HG02973 (cell line): ENCODE measurements at regions not wholly inside any gene's neighbourhood (a gene's known extent, or its start where the extent isn't known, plus 50 kb on each side); places are given as distances from the start of the nearest gene placed in this dataset.

ENCODE experiments used
- ATAC-seq: cut with Tn5 transposase; IDR thresholded peaks from one replicate; pipeline ENCODE4 v1.9.1; 2021; ENCODE audit warnings: moderate library complexity; ENCODE audit not compliant: unreplicated experiment

DNA sequence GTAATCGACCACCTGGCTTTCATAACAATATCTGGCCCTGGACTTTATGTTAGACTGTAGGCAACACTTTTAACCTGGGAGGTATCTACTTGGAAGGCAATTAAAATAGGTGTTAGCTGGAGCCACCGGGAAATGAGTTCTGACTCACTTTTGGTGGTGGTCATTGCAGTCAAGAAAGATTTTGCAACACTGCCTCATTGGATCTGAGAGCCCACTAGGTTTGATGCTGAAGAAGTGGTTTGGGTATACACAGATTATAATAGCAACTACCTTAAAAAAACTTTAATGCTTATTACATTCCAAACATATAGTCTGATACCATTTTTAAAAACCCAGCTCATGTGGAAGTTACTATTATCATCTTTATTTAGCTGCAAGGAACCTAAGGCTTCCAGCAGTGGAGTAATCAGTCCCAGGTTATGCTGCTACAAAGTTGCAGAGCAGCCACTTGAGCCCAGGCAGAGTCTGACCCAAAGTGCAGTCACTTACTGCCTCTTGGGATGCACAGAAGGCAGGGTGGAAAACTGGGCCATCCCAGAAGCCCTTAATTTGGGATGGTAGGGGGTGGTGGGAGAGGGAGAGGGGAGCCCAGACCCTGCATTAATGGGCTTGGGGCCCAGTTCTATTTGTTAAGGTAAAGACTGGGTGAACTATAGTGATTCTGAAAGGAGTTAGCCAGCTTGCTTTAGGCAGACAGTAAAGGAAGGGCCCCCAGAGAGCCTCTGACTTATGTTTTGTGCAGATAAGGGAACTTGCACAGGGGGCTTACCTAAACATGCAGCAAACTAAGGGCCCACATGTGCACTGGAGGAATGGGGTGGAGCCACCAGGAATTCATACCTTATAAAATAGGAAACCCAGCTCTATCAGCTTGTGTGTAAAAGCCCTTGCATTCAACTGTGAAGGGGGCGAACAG lies 149.4 kb downstream of the SNX19 start:
- no peak for ATAC-seq

DNA sequence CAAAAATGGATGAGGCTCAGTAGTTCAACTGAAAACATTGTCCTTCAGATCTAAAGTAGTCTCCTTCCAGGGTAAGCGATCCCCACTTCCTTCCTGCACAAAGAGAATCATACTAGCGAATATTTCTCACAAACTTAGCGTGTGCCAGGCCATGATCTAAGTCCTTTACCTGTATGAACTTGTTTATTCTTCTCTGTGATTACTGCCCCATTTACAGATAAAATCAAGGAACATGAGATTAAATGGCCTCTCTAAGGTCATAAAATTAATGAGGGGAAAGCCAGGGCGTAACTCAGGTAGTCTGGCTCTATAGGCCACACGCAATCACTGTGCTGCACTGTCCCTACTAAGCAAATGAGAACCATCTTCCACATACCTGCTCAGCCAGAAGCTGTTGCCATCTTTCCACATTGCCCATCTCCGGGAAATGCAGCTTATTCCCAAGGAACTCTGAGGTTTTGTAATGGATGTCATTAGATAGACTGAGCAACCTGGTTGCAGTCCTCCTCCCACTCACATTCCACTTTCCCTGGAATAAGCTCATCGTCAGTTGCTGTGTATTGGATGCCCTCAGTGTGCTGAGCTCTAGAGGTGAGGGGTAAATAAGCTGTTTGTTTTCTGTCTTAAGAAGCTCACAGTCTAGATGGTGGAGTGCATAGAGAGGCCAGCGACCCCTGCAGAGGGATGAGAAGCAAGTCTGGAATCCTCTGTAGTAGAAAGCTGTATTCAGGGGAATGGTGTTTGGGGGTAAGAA lies 146.3 kb downstream of the SNX19 start:
- no peak for ATAC-seq

DNA sequence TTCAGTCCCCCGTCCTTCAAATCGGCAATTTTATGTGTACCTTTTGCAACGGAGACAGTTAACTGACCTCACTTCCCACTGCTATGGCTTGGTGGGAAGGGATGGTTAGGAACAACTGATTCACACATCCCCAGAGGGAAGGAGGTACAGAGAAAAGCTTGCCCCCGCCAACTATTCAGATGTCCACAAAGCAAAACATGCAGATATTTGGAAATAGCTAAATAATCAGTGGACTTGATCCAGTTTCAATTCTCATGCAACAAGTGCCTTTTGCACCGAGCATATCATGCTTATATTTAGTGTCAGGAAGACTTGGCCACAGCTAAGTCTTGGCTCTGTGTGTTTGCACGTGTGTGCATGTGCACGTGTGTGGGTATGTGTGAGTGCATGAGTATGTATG lies 144.6 kb downstream of the SNX19 start:
- ATAC-seq = no peak

DNA sequence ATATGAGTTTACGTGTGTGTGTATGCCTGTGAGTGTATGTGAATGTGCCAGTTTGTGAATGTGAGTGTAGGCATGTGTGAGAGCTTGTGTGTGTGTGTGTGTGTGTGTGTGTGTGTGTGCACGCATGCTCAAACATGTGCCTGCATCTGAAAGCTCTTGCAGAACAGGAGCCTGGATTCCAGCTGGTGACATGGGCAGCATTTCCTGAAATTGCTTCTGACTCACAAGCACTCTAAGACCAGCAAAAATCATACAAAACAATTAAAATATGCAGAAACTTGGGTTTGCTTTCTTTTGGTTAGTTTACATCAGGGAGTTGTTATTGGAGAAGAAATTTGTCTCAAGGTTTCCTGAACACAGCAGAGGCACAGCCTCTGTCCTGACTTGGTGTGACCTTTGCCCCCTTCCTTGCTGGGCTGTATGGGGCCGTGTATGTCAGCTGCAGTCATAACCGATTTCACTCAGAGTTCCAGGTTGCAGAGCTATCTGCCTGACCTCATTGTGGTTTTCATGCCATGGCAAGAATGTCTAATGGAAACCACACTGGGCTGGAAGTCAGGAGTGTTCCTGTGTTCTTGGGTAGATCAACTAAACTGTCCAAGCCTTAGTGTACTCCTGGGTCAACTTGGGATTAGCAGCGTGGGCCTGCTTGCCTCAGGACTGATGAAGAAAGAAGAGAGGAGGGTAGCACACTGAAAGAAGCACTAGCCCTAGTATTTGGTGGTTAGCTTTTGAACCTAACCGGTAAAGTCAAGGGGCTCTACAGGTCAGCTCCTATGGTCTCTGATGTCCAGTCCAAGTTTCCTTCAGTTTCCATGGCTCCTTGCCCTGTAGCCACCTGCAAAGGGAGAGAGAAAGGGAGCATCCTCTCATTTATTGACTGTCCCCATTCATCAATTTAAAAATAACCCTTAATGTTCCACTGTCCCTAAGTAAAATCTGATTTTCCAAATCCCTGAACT lies 143.7 kb downstream of the SNX19 start:
- no peak for ATAC-seq

DNA sequence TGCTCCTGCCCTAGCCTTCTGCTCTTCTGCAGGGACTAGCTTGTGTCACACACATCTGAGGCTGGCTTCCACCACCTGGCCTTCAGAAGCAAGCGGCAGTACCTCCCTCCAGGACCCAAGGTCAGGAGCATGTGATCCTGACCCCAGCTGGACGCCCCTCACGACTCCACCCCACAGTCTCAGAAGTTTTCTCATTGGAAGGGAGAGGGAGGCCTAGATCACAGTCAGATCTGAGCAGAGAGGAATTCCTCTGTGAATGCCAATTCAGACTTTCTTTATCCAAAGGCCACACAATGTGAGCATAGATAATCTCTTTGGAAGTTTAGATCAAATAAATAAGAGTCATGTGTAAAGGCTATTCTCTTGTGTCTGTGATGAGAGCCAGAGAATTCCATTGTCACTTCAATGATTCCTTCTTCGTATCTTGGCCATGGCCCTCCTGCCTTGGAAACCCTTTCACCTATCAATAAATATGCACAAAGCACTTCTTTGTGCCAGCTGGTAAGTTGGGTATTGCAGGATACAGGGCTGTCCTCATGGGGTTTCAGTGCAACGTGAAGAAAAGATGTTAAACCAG lies 142.9 kb downstream of the SNX19 start:
- no peak for ATAC-seq

DNA sequence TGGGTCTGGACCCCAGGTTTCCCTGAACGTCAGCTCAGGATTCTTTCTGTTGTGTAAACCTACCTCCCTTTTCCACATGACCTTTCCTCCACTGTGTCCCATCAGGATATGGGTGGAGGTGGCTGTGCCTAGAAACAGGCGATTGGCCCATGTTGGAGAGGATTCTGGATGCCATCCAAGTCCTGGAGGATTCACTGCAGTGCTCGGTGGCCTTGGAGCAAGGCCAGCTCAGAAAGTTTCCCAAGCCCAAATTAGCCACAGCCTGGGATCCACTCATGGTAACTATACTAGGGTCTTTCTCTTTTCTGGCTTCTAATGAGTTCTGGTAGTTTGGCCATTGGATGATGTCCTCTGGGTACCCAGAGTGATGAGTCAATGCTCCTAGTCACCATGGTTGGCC lies 141.6 kb downstream of the SNX19 start:
- no peak for ATAC-seq

DNA sequence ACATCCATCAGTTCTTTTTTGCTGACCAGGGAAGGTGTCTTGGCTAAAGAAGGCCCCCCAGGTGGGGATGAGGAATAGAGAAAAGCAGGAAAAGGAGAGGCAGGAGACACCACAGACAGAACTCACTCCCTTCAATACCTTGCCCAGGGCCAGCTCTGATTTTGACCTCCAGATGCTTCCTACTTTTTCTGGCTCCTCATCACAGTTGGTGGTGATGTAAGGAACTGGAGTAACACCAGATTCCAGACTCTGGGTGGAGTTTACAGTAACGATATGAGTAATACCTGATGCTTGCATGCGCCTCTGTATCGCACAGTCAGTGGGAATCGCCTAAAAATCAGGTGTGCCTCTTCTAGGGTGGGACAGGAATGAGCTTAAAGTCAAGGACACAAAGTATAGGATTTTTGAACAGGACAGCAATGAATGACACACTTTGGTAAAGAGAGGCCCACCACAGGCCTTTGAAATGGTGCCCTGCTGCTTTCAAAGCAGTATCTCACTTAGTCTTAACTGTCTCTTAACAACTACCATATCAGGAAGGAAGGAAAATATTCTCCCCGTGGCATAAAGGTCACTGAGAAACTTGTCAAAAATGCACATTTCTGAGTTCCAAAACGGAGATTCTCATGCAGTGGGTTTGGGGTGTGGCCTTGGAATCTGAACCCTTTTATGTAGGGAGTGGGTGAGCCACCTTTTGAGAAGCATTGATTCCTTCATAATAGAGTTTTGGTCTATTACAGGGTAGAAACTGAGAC lies 140.8 kb downstream of the SNX19 start:
- no peak for ATAC-seq

DNA sequence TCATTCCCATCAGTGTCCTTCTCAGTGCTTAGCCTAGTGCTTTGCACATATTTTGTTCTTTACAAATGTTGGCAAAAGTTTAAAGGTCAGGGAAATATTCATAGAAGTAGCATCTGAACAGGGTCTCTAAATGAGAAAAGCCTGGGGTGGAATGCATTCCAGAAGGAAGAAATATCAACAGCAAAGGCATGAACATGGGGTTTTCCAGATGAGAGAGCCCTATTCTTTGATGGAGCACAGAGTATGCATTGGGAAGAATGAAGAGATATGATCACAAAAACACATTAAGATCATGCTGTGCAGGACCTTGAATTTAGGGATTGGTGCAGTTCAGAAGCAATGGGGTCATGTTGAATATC lies 140.2 kb downstream of the SNX19 start:
- ATAC-seq = no peak

DNA sequence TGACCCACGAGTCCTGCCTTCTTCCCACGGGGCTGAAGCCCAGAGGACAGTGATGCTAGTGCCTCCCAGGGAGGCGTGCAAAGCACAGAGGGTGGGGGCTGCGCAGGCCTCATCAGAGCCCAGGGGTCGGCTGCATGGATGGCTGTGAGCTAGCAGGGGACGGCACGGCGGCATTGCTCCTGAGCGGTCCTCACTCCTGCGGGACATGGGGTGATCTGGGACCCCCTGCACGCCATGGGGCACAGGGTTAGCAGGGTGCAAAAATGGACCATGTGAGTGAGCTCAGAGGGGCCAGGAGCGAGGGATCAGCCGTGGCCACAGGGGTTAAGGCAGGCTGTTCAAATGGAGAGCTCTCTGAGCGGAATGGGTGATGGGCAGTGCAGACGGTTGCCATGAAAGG lies 138.3 kb downstream of the SNX19 start:
- ATAC-seq = no peak

DNA sequence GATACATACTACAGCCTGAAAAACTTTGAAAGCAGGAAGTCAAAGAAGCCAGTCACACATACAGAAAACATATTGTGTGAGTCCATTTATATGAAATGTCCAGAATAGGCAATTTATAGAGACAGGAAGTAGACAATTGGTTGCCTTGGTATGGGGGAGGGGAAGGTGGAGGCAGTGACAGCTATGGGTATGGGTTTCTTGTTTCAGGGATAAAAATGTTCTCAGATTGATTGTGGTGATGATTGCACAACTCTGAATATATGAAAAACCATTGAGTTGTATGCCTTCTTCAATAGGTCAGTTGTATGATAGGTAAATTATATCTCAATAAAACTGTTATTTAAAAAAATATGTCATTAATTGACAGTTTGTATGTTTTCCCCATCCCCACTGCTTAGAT lies 137.6 kb downstream of the SNX19 start:
- ATAC-seq = no peak

DNA sequence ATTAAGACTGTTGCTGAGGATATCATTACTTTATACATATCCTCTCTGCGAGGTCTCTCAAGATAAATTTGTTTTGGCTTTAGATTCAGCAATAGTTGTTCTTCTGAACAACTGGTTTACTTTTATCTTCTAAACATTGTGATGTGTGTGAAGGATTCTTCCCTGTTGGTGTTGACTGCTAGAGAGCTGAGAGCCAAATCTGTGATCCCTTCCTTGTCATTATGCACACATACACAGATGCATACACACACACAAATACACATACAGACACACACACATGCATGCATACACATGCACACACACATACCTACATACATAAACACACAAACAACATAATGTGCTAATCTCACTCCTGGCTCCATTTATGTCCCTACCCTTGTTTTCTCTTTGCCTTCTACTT lies 137.0 kb downstream of the SNX19 start:
- ATAC-seq = no peak

DNA sequence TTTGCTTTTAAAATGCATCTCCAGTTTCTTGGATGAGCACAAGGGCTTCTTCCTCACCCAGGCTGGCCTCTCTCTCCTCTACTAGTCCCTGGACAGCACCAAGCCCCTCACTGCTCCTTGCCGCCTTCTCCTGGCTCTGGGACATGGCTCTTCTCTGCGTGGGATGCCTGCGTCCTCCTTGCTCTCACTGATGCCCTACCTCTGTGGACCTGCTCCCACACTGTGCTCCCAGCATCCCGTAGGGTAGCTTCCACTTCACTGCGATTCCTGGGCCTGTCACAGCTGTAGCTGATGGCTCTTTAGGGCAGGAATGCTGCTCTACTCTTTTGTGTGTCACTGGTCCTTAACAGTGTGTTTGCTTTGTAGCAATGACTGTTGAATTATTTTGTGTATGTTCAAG lies 136.3 kb downstream of the SNX19 start:
- ATAC-seq = no peak

DNA sequence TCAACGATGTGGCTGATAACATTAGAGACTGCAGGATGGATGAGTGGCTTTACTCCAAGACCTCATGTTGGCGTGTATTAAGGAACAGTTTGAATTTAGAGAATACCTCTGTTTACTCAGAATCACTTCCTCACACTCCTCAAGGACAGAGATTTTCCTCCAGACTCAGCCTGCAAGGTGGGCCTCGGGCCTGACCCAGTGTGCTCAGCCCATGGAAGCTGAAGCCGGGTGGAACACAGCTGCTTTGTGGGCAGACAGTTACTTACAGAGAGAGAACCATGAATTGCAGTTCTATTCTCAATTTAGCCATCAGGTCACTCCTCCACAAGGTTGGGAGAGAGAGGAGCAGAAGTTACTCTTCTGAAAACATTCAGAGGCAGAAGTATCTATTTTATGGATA lies 135.8 kb downstream of the SNX19 start:
- no peak for ATAC-seq

DNA sequence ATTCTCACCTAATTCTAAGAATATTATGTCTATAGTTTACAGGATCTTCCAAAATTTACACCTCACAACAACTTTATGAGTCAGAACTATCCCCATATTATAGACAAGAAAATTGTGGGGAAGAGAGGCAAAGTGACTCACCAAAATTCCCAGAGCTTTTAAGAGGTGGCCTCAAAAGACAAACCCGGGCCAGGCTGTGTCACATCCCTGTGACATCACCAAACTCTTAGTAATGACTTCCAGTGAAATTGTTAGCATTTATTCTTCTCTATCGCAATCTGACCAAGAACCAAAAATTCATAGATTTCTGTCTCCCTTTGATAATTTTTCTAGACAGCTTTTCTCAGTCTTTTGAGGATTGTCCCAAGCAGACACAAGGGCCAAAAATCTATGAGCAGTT lies 134.3 kb downstream of the SNX19 start:
- no peak for ATAC-seq

DNA sequence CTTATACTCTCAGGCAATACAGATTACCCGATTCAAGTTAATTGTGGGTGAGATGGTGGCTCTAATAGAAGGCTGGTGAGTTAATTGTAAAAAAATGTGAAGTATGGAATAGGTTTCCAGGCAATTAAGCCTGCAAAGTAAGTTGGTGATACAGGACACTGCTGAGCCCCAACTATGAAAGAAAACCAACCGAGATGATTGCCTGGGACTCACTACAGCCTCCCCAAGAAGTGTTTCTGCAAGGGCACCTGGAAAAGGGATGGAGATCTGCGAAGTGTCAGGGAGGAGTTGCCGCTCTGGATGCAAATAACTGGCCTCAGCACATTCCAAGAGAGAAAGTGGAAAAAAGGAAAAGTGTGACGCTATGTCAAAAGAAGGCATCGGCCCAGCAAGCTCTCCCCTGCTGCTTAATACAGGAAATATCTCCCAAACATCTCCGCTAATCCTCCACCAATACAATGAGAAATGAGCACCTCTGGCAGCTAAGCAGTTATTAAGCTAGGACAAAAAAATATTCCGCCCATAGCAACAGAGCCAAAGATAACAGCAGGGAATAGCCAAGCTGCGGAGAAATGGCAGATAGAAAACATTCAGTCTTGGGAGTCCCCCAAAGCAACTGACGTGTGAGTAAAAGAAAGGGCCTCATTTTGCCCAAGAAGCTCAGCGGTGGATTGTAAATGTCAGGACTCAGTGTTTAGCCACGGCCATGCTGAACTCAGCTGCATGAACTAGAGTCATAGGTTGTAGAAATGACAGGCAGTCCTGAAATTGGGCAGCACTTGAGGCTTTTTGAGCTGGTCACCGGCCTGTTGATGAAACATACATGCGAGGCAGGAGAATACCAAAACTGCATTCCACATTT lies 133.7 kb downstream of the SNX19 start:
- no peak for ATAC-seq

DNA sequence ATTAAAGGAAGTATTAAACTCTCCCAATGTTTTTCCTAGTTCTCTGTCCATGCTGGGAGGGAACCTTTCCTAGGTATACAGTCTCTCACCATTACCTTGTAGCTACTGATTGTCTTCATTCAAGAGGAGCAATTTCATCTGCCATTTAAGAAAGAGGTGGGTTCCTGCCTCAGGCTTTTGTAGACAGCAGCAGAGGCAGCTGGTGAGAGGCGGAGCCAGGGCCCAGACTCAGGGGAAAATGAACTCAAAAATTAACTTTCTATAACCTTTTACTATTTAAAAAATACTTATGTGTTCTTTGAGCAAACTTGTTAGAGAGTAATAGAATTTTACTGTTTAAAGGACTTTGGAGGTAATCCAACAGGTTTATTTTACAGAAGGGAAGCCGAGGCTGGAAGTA lies 133.0 kb downstream of the SNX19 start:
- ATAC-seq = no peak

DNA sequence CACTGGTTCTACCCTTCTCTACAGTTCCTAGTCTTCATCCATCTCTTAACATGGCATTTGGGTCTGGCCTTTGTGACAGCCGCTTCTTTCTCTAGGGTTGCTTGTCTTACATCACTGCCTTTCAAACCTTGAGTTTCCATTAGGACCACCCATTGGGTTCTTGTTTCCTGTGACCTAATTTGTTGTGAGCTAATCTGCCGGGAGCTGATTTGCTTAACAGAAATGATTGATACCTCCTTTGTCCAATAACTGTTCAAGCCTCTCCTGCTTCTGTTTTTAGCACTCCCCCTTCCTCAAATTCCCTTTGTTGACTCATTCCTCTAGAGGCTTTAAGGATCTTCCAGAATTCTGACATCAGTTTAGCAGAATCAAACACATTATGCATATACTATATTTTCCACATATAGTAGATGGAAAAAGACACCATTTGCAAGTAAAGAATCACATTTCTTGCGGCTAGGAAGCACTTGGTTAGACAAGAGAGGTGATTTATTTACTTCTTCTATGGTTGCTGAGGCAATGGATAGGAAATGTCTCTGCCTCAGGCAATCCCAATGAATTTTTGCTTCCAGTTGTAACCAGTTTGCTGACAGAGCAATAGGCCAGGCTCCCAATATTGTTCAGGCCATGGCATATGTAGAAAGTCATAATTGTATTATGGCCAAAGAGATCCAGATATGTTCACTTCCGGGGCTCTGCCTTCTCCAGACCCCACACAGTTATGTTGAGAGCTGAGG lies 130.7 kb downstream of the SNX19 start:
- ATAC-seq = no peak

DNA sequence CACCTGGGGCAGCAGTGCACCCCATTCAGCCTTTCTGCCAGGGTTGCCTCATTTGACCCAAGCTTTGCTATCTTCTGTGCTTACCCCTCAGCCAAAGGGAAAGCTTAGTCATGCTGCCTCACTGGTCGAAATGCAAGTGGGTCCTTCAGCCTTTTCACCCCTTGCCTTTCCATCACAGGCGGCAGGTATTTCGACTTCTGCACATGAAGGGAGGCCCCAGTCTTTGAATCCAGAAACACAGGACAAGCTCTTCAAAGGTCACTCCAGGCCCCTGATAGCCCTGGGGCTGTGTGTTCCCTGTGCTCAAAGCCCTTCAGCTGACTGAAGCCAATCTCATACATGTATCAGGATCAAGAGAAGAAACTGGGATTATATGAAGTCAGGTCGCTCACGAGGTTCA lies 129.7 kb downstream of the SNX19 start:
- no peak for ATAC-seq
